HEK293 (cell line): ENCODE measurements at regions not wholly inside any gene's neighbourhood (a gene's known extent, or its start where the extent isn't known, plus 50 kb on each side); places are given as distances from the start of the nearest gene placed in this dataset.
A peak's percentile ranks its signal among the peaks of the same experiment; 100 is the strongest.

ENCODE experiments used
- CTCF ChIA-PET: fragments of 350-600 bp; formaldehyde crosslinking; extraction: SDS; loops from one replicate; lab custom pipeline; 2021; ENCODE audit warnings: antibody characterized with exemption; lab: Yijun Ruan, JAX
- POLR2A ChIA-PET: fragments of 300-600 bp; formaldehyde crosslinking; extraction: SDS; loops from one replicate; lab custom pipeline; 2020; ENCODE audit warnings: antibody characterized with exemption, inconsistent platforms; lab: Yijun Ruan, JAX
- H3K27ac ChIP-seq: fragments of 200-500 bp; sonication (Bioruptor generic); 2 replicates; pipeline ENCODE4 v1.5.1; 2014; ENCODE audit warnings: low read depth, low read length, control low read depth, inconsistent platforms; ENCODE audit errors: extremely low read depth
- H3K36me3 ChIP-seq, 2 experiments: fragments of 200-500 bp in 1 of 2; sonication (Bioruptor generic) in 1 of 2; 1 replicate in 1 of 2; 2 replicates in 1 of 2; pipeline ENCODE4 v1.5.1; 2014 to 2017; ENCODE audit warnings: inconsistent platforms in 2 of 2, low read length in 2 of 2; ENCODE audit not compliant: control insufficient read depth in 2 of 2, insufficient read depth in 1 of 2
- H3K4me1 ChIP-seq: fragments of 200-500 bp; sonication (Bioruptor generic); 2 replicates; pipeline ENCODE4 v1.5.1; 2014; ENCODE audit warnings: mild to moderate bottlenecking, low read length, inconsistent platforms; ENCODE audit not compliant: control insufficient read depth, insufficient read depth
- H3K4me3 ChIP-seq: 2 replicates; pipeline ENCODE4 v1.5.1; 2011; ENCODE audit warnings: low read depth, mild to moderate bottlenecking, control low read depth, low read length, moderate library complexity
- H3K9me3 ChIP-seq: fragments of 200-500 bp; sonication (Bioruptor generic); 2 replicates; pipeline ENCODE4 v1.5.1; 2014; ENCODE audit warnings: low read depth, low read length, inconsistent platforms; ENCODE audit not compliant: control insufficient read depth, insufficient read depth
- GLI2 ChIP-seq: fragments of 450-650 bp; formaldehyde crosslinking; IDR thresholded peaks from 2 replicates; pipeline ENCODE4; 2017; ENCODE audit warnings: missing biosample characterization, missing genetic modification characterization, low read depth, borderline replicate concordance
- INSM2 ChIP-seq: fragments of 450-650 bp; formaldehyde crosslinking; IDR thresholded peaks from 2 replicates; pipeline ENCODE4 v1.5.1; 2016; ENCODE audit warnings: missing biosample characterization, missing genetic modification characterization
- KLF8 ChIP-seq: fragments of 450-650 bp; formaldehyde crosslinking; IDR thresholded peaks from 2 replicates; pipeline ENCODE4 v1.5.1; 2016; ENCODE audit warnings: missing biosample characterization, missing genetic modification characterization
- MZF1 ChIP-seq: fragments of 450-650 bp; formaldehyde crosslinking; IDR thresholded peaks from 2 replicates; pipeline ENCODE4 v1.5.1; 2017; ENCODE audit warnings: missing biosample characterization, missing genetic modification characterization, borderline replicate concordance
- PRDM1 ChIP-seq: fragments of 450-650 bp; formaldehyde crosslinking; IDR thresholded peaks from 2 replicates; pipeline ENCODE4; 2016; ENCODE audit warnings: missing biosample characterization, missing genetic modification characterization
- SCRT2 ChIP-seq: fragments of 450-650 bp; formaldehyde crosslinking; IDR thresholded peaks from 2 replicates; pipeline ENCODE4 v1.5.1; 2016; ENCODE audit warnings: missing biosample characterization, missing genetic modification characterization
- SETDB1 ChIP-seq: IDR thresholded peaks from one replicate; pipeline ENCODE4 v1.6.1; 2017; ENCODE audit warnings: mild to moderate bottlenecking, low read length, moderate library complexity, mixed read lengths; ENCODE audit not compliant: insufficient read length
- ZNF114 ChIP-seq: fragments of 450-650 bp; formaldehyde crosslinking; IDR thresholded peaks from 2 replicates; pipeline ENCODE4 v1.5.0; 2017; ENCODE audit warnings: missing biosample characterization, missing genetic modification characterization
- ZNF132 ChIP-seq: fragments of 450-650 bp; formaldehyde crosslinking; IDR thresholded peaks from 2 replicates; pipeline ENCODE4 v1.5.1; 2017; ENCODE audit warnings: missing biosample characterization, missing genetic modification characterization, borderline replicate concordance
- ZNF146 ChIP-seq: fragments of 450-650 bp; formaldehyde crosslinking; IDR thresholded peaks from 2 replicates; pipeline ENCODE4 v1.5.1; 2016; ENCODE audit warnings: missing biosample characterization, missing genetic modification characterization
- ZNF155 ChIP-seq: fragments of 450-650 bp; formaldehyde crosslinking; IDR thresholded peaks from 2 replicates; pipeline ENCODE4 v1.5.1; 2016; ENCODE audit warnings: missing biosample characterization, missing genetic modification characterization
- ZNF169 ChIP-seq: fragments of 450-650 bp; formaldehyde crosslinking; IDR thresholded peaks from 2 replicates; pipeline ENCODE4 v1.5.1; 2016; ENCODE audit warnings: missing biosample characterization, missing genetic modification characterization
- ZNF18 ChIP-seq: fragments of 450-650 bp; formaldehyde crosslinking; IDR thresholded peaks from 2 replicates; pipeline ENCODE4 v1.5.1; 2016; ENCODE audit warnings: missing biosample characterization, missing genetic modification characterization
- ZNF202 ChIP-seq: fragments of 450-650 bp; formaldehyde crosslinking; IDR thresholded peaks from 2 replicates; pipeline ENCODE4 v1.5.1; 2016; ENCODE audit warnings: missing biosample characterization, missing genetic modification characterization, borderline replicate concordance
- ZNF292 ChIP-seq: fragments of 450-650 bp; formaldehyde crosslinking; IDR thresholded peaks from 2 replicates; pipeline ENCODE4 v1.5.1; 2016; ENCODE audit warnings: low read depth, missing biosample characterization, missing genetic modification characterization, borderline replicate concordance
- ZNF416 ChIP-seq: fragments of 450-650 bp; formaldehyde crosslinking; IDR thresholded peaks from 2 replicates; pipeline ENCODE4 v1.5.1; 2016; ENCODE audit warnings: missing biosample characterization, missing genetic modification characterization
- ZNF510 ChIP-seq: fragments of 450-650 bp; formaldehyde crosslinking; IDR thresholded peaks from 2 replicates; pipeline ENCODE4 v1.5.1; 2018; ENCODE audit warnings: mild to moderate bottlenecking, missing genetic modification characterization, missing biosample characterization; ENCODE audit not compliant: insufficient replicate concordance
- ZNF514 ChIP-seq: fragments of 450-650 bp; formaldehyde crosslinking; IDR thresholded peaks from 2 replicates; pipeline ENCODE4 v1.5.1; 2016; ENCODE audit warnings: missing biosample characterization, missing genetic modification characterization
- ZNF529 ChIP-seq: fragments of 450-650 bp; formaldehyde crosslinking; IDR thresholded peaks from 2 replicates; pipeline ENCODE4 v1.5.1; 2017; ENCODE audit warnings: missing genetic modification characterization, missing biosample characterization; ENCODE audit not compliant: insufficient replicate concordance
- ZNF555 ChIP-seq: fragments of 450-650 bp; formaldehyde crosslinking; conservative IDR thresholded peaks from 2 replicates; pipeline ENCODE4 v1.5.1; 2017; ENCODE audit warnings: missing biosample characterization, mild to moderate bottlenecking, missing genetic modification characterization, inconsistent platforms
- ZNF585B ChIP-seq: fragments of 450-650 bp; formaldehyde crosslinking; IDR thresholded peaks from 2 replicates; pipeline ENCODE4 v1.5.1; 2016; ENCODE audit warnings: missing biosample characterization, missing genetic modification characterization
- ZNF658 ChIP-seq: fragments of 450-650 bp; formaldehyde crosslinking; IDR thresholded peaks from 2 replicates; pipeline ENCODE4; 2016; ENCODE audit warnings: missing biosample characterization, missing genetic modification characterization
- ZNF660 ChIP-seq: fragments of 450-650 bp; IDR thresholded peaks from 2 replicates; pipeline ENCODE4 v1.5.1; 2018; ENCODE audit warnings: missing biosample characterization, mild to moderate bottlenecking, missing genetic modification characterization
- ZNF664 ChIP-seq: fragments of 450-650 bp; formaldehyde crosslinking; IDR thresholded peaks from 2 replicates; pipeline ENCODE4 v1.5.1; 2016; ENCODE audit warnings: missing biosample characterization, missing genetic modification characterization
- ZNF677 ChIP-seq: fragments of 450-650 bp; IDR thresholded peaks from 2 replicates; pipeline ENCODE4 v1.5.0; 2018; ENCODE audit warnings: missing biosample characterization, mild to moderate bottlenecking, missing genetic modification characterization, moderate library complexity
- ZNF830 ChIP-seq: fragments of 450-650 bp; IDR thresholded peaks from 2 replicates; pipeline ENCODE4 v1.5.0; 2018; ENCODE audit warnings: missing biosample characterization, missing genetic modification characterization, low read depth, mild to moderate bottlenecking, moderate library complexity
- ZSCAN16 ChIP-seq: fragments of 450-650 bp; formaldehyde crosslinking; IDR thresholded peaks from 2 replicates; pipeline ENCODE4 v1.5.1; 2016; ENCODE audit warnings: missing biosample characterization, missing genetic modification characterization

GRCh38 chr9:71552480-71552879 lies 215.8 kb downstream of the CEMIP2 start:
- no peak overlapping the region for H3K27ac ChIP-seq
- no peak for TF ChIP-seq ZNF664
- TF ChIP-seq SCRT2 (tag by site-specific recombination) = peak; percentile 69
- TF ChIP-seq, all 188 proteins: peak for 1
- CTCF ChIA-PET = interaction anchor here (0.6 to 1.7 kb wide), 3 partner anchors 15 to 1442 kb away, joined by 3 to 4 read pairs (median 4); no protein-coding TSS in a partner anchor
- H3K4me3 ChIP-seq = no peak overlapping the region
- H3K4me1 ChIP-seq = no peaks in the 10 kb centered on the region
- POLR2A ChIA-PET = no interaction called here
- no peaks in the 10 kb centered on the region for H3K36me3 ChIP-seq
- H3K9me3 ChIP-seq = no peaks in the 10 kb centered on the region

DNA sequence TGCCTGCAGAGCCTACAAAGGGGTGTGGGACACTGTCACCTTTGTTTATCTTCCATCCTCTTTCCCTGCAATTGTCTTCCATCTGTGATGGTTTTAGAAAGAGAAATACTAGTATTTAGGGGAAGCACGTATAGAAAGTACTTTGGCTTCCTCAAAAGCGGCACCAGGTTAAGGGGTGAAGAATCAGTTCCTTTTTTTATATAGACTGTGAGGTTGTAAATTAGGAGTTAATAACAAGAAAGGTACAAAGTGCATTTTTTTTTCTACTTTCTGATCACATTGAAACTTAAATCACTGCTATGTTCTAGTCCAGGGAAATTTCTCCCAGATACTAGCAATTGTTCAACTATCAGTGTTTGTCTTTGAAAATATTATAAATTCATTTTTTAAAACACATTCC lies 219.3 kb downstream of the CEMIP2 start:
- CTCF ChIA-PET = interaction anchor here (0.8 kb wide), 1 partner anchor 55 kb away, joined by 3 read pairs; no protein-coding TSS in a partner anchor
- Histone ChIP-seq H3K27ac (no peak overlapping the region), H3K9me3 (no peaks in the 10 kb centered on the region), H3K4me1 (no peaks in the 10 kb centered on the region), H3K4me3 (no peak overlapping the region), H3K36me3 (no peaks in the 10 kb centered on the region)
- POLR2A ChIA-PET = no interaction called here
- no peak for TF ChIP-seq ZNF132
- no peak for TF ChIP-seq INSM2 (tag by site-specific recombination)
- no peak for TF ChIP-seq GLI2 (tag by site-specific recombination)
- no peak for TF ChIP-seq ZNF114 (tag by site-specific recombination)
- no peak for TF ChIP-seq ZNF514 (tag by site-specific recombination)
- no peak for TF ChIP-seq ZNF830 (tag by site-specific recombination)
- TF ChIP-seq ZNF202 = no peak

- CTCF ChIA-PET = interaction anchor here (1.4 kb wide), 1 partner anchor 12 kb away, joined by 3 read pairs; no protein-coding TSS in a partner anchor
- Histone ChIP-seq H3K36me3 (no peaks in the 10 kb centered on the region), H3K9me3 (no peaks in the 10 kb centered on the region), H3K4me1 (no peaks in the 10 kb centered on the region), H3K4me3 (no peak overlapping the region), H3K27ac (no peak overlapping the region)
- POLR2A ChIA-PET = no interaction called here
- TF ChIP-seq ZNF169 (tag by site-specific recombination) = no peak
- no peak for TF ChIP-seq ZNF292 (tag by site-specific recombination)
- no peak for TF ChIP-seq ZNF585B (tag by site-specific recombination)
- TF ChIP-seq ZNF155 = no peak
- TF ChIP-seq ZNF416 (tag by site-specific recombination) = no peak
- TF ChIP-seq ZNF677 (tag by site-specific recombination) = no peak
- TF ChIP-seq MZF1 (tag by site-specific recombination) = no peak
- TF ChIP-seq ZNF529 (tag by site-specific recombination) = no peak
- TF ChIP-seq ZNF555 (tag by site-specific recombination) = no peak
- TF ChIP-seq ZNF510 (tag by site-specific recombination) = no peak
- no peak for TF ChIP-seq PRDM1 (tag by site-specific recombination)
- TF ChIP-seq ZNF658 (tag by site-specific recombination) = no peak
- TF ChIP-seq KLF8 = no peak
- TF ChIP-seq SETDB1 = no peak
- no peak for TF ChIP-seq ZNF660 (tag by site-specific recombination)
- TF ChIP-seq ZNF146 = no peak
- no peak for TF ChIP-seq ZSCAN16
- TF ChIP-seq ZNF18 (tag by site-specific recombination) = no peak
These were observed 223.8 kb downstream of the CEMIP2 start for GRCh38 chr9:71544464-71544863.
